H9 (cell line): ENCODE measurements at regions not wholly inside any gene's neighbourhood (a gene's known extent, or its start where the extent isn't known, plus 50 kb on each side); places are given as distances from the start of the nearest gene placed in this dataset.

Experiments used
- DNase-seq: peaks from one replicate; pipeline ENCODE4 v3.0.0-alpha.2; 2017
- H2AFZ ChIP-seq: one replicate; pipeline ENCODE4 v1.6.1; 2013; ENCODE audit warnings: mild to moderate bottlenecking, low read length, control low read depth, moderate library complexity
- H2AK5ac ChIP-seq: 2 replicates; pipeline ENCODE4 v1.6.1; 2013; ENCODE audit warnings: low read length, control low read depth, mixed read lengths; ENCODE audit not compliant: insufficient read length
- H2BK120ac ChIP-seq: one replicate; pipeline ENCODE4 v1.6.1; 2013; ENCODE audit warnings: low read depth, mild to moderate bottlenecking, low read length, control low read depth, inconsistent platforms; ENCODE audit not compliant: poor library complexity, severe bottlenecking
- H2BK12ac ChIP-seq: 2 replicates; pipeline ENCODE4 v1.6.1; 2013; ENCODE audit warnings: low read length, control low read depth, mixed read lengths, low read depth; ENCODE audit not compliant: insufficient read length
- H2BK15ac ChIP-seq: 2 replicates; pipeline ENCODE4 v1.6.1; 2013; ENCODE audit warnings: low read depth, low read length, control low read depth
- H2BK20ac ChIP-seq: one replicate; pipeline ENCODE4 v1.6.1; 2013; ENCODE audit warnings: low read depth, mild to moderate bottlenecking, low read length, control low read depth, inconsistent platforms; ENCODE audit not compliant: poor library complexity, severe bottlenecking
- H2BK5ac ChIP-seq: 2 replicates; pipeline ENCODE4 v1.6.1; 2013; ENCODE audit warnings: low read length, control low read depth, mixed read lengths; ENCODE audit not compliant: insufficient read length
- H3K14ac ChIP-seq: 2 replicates; pipeline ENCODE4 v1.6.1; 2013; ENCODE audit warnings: low read length, control low read depth; ENCODE audit not compliant: insufficient read depth
- H3K18ac ChIP-seq: 2 replicates; pipeline ENCODE4 v1.6.1; 2013; ENCODE audit warnings: low read depth, mild to moderate bottlenecking, mixed read lengths, low read length, control low read depth; ENCODE audit not compliant: insufficient read length
- H3K23ac ChIP-seq: 2 replicates; pipeline ENCODE4 v1.6.1; 2013; ENCODE audit warnings: low read length, control low read depth, mixed read lengths, low read depth; ENCODE audit not compliant: insufficient read length
- H3K23me2 ChIP-seq: 2 replicates; pipeline ENCODE4 v1.6.1; 2013; ENCODE audit warnings: low read depth, mild to moderate bottlenecking, mixed read lengths, low read length, control low read depth; ENCODE audit not compliant: insufficient read length, poor library complexity, severe bottlenecking
- H3K27ac ChIP-seq: 2 replicates; pipeline ENCODE4 v1.5.1; 2013; ENCODE audit warnings: low read length, control low read depth, mixed read lengths, low read depth; ENCODE audit not compliant: insufficient read length
- H3K27me3 ChIP-seq: 2 replicates; pipeline ENCODE4 v1.6.1; 2013; ENCODE audit warnings: low read length, control low read depth, inconsistent platforms; ENCODE audit not compliant: insufficient read depth
- H3K4ac ChIP-seq: 2 replicates; pipeline ENCODE4 v1.6.1; 2013; ENCODE audit warnings: low read depth, mild to moderate bottlenecking, control low read depth, inconsistent platforms, low read length, moderate library complexity
- H3K4me1 ChIP-seq: 2 replicates; pipeline ENCODE4 v1.6.1; 2013; ENCODE audit warnings: low read length, control low read depth, inconsistent platforms; ENCODE audit not compliant: insufficient read depth
- H3K4me2 ChIP-seq: 2 replicates; pipeline ENCODE4 v1.6.1; 2013; ENCODE audit warnings: low read length, control low read depth, mixed read lengths; ENCODE audit not compliant: insufficient read length, insufficient read depth
- H3K56ac ChIP-seq: 2 replicates; pipeline ENCODE4 v1.6.1; 2013; ENCODE audit warnings: low read depth, mild to moderate bottlenecking, mixed read lengths, low read length, control low read depth; ENCODE audit not compliant: insufficient read length
- H3K79me1 ChIP-seq: 2 replicates; pipeline ENCODE4 v1.6.1; 2013; ENCODE audit warnings: low read depth, mild to moderate bottlenecking, moderate library complexity, low read length, control low read depth, inconsistent platforms; ENCODE audit not compliant: insufficient read depth, poor library complexity, severe bottlenecking
- H3K79me2 ChIP-seq: 2 replicates; pipeline ENCODE4 v1.6.1; 2013; ENCODE audit warnings: low read length, control low read depth, inconsistent platforms; ENCODE audit not compliant: insufficient read depth
- H3K9ac ChIP-seq: 2 replicates; pipeline ENCODE4 v1.6.1; 2013; ENCODE audit warnings: low read length, control low read depth, mixed read lengths; ENCODE audit not compliant: insufficient read length; ENCODE audit errors: extremely low read depth
- H3K9me3 ChIP-seq: one replicate; pipeline ENCODE4 v1.6.1; 2013; ENCODE audit warnings: low read depth, low read length, inconsistent platforms; ENCODE audit not compliant: control insufficient read depth
- H3T11ph ChIP-seq: one replicate; pipeline ENCODE4 v1.6.1; 2013; ENCODE audit warnings: mild to moderate bottlenecking, low read length, control low read depth, inconsistent platforms
- H4K20me1 ChIP-seq: one replicate; pipeline ENCODE4 v1.6.1; 2013; ENCODE audit not compliant: control insufficient read depth, insufficient read length, insufficient read depth
- H4K5ac ChIP-seq: 2 replicates; pipeline ENCODE4 v1.6.1; 2013; ENCODE audit warnings: low read depth, mild to moderate bottlenecking, mixed read lengths, low read length, control low read depth; ENCODE audit not compliant: insufficient read length
- H4K8ac ChIP-seq: replicated peaks from 2 replicates; pipeline ENCODE4 v1.6.1; 2013; ENCODE audit warnings: low read length, control low read depth, mixed read lengths, low read depth; ENCODE audit not compliant: insufficient read length
- H4K91ac ChIP-seq: 2 replicates; pipeline ENCODE4 v1.6.1; 2013; ENCODE audit warnings: low read depth, mild to moderate bottlenecking, moderate library complexity, mixed read lengths, low read length, control low read depth; ENCODE audit not compliant: insufficient read length
- H3K27ac Mint-ChIP-seq, 3 experiments: 2 replicates in 2 of 3; 3 replicates in 1 of 3; pipeline ENCODE4 v1.8.0; 2020 to 2021; ENCODE audit warnings: mixed read lengths in 3 of 3, mild to moderate bottlenecking in 1 of 3, moderate library complexity in 1 of 3
- H3K27me3 Mint-ChIP-seq: 2 replicates; pipeline ENCODE4 v1.8.0; 2021; ENCODE audit warnings: low read depth, mild to moderate bottlenecking, moderate library complexity, mixed read lengths
- H3K36me3 Mint-ChIP-seq, 3 experiments: 2 replicates in 2 of 3; 3 replicates in 1 of 3; pipeline ENCODE4 v1.8.0; 2020 to 2021; ENCODE audit warnings: low read depth in 3 of 3, mixed read lengths in 3 of 3; ENCODE audit not compliant: insufficient read depth in 1 of 3
- H3K4me1 Mint-ChIP-seq, 2 experiments: 2 replicates each; pipeline ENCODE4 v1.8.0; 2020; ENCODE audit warnings: mixed read lengths in 2 of 2
- H3K4me3 Mint-ChIP-seq, 2 experiments: 2 replicates in 1 of 2; 3 replicates in 1 of 2; pipeline ENCODE4 v1.8.0; 2020 to 2021; ENCODE audit warnings: mild to moderate bottlenecking in 2 of 2, mixed read lengths in 2 of 2, moderate library complexity in 1 of 2
- H3K9me3 Mint-ChIP-seq, 2 experiments: 2 replicates in 1 of 2; 3 replicates in 1 of 2; pipeline ENCODE4 v1.8.0; 2020; ENCODE audit warnings: mild to moderate bottlenecking in 2 of 2, mixed read lengths in 2 of 2, moderate library complexity in 1 of 2
- CTCF ChIP-seq: fragments of 200-600 bp; sonication (generic); conservative IDR thresholded peaks from 3 replicates; pipeline ENCODE4 v1.8.0; 2021; ENCODE audit warnings: antibody characterized with exemption, mild to moderate bottlenecking
- WGBS: extraction: QIAGEN DNeasy Blood & Tissue Kit; methylation state at CpG from one replicate; pipeline ENCODE4 v1.1.7; 2013; ENCODE audit warnings: missing lambda C conversion rate, low lambda C conversion rate, mixed read lengths; ENCODE audit not compliant: insufficient read length; ENCODE audit errors: extremely low coverage; 5-methylcytosine and 5-hydroxymethylcytosine counted together

DNA sequence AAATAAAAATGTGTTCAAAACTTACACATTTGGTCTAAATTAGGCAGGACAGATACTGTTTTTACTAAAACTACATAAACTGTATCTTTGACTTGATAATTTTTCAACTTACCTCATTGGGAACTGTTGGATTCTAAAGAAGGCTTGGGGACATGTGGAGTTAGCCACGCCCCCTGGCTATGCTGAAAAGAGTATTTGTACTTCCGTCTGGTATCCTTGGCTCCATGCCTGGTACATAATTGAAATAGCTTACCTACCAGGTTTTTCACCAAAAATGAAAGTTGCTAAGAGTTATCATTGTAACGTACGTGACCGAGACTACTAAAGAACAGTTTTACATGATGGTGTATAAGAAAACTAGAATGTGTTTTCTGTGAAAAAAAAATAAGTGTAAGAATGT, 604.8 kb upstream of the IGFBP3 start:
- no peaks in the 10 kb centered on the region; the same call in 1 of the 2 replicates for H3K27me3 ChIP-seq
- no peaks in the 10 kb centered on the region for H3K4me1 ChIP-seq
- Mint-ChIP-seq H3K4me1 (no peaks in the 10 kb centered on the region), H3K36me3 (peaks cover 1 to 13% (median 4%) of the 10 kb centered on the region in 3 experiments; a peak in 4 of 7 replicates), H3K27me3 (peaks cover 8% of the 10 kb centered on the region), H3K27ac (no peak overlapping the region), H3K9me3 (peaks cover 5 to 16% of the 10 kb centered on the region in 2 experiments; a peak in 4 of 5 replicates), H3K4me3 (no peak overlapping the region)
- no peak overlapping the region for H3K56ac ChIP-seq
- H3K23me2 ChIP-seq: no peaks in the 10 kb centered on the region
- no peak for DNase-seq
- H4K5ac ChIP-seq: no peak overlapping the region
- H3K79me2 ChIP-seq: no peaks in the 10 kb centered on the region
- no peak overlapping the region for H3K4ac ChIP-seq
- H2BK20ac ChIP-seq: no peak overlapping the region
- no peak overlapping the region for H2BK120ac ChIP-seq
- WGBS: no CpG with 5 or more reads among the region's 5 CpGs
- no peak overlapping the region for H3K27ac ChIP-seq
- no peaks in the 10 kb centered on the region for H3K79me1 ChIP-seq
- no peak overlapping the region for H3T11ph ChIP-seq
- H3K9me3 ChIP-seq: no peaks in the 10 kb centered on the region
- TF ChIP-seq CTCF: no peak
- H3K23ac ChIP-seq: no peak overlapping the region
- H3K18ac ChIP-seq: no peak overlapping the region
- H2BK12ac ChIP-seq: no peak overlapping the region
- H3K14ac ChIP-seq: no peak overlapping the region
- H2AFZ ChIP-seq: no peak overlapping the region
- no peak overlapping the region for H3K4me2 ChIP-seq
- H2AK5ac ChIP-seq: no peak overlapping the region
- no peak overlapping the region for H4K8ac ChIP-seq
- H3K9ac ChIP-seq: no peak overlapping the region
- no peaks in the 10 kb centered on the region for H4K20me1 ChIP-seq
- no peak overlapping the region for H2BK15ac ChIP-seq
- H2BK5ac ChIP-seq: no peak overlapping the region
- no peak overlapping the region for H4K91ac ChIP-seq
